C4-2B (cell line): ENCODE measurements at regions not wholly inside any gene's neighbourhood (a gene's known extent, or its start where the extent isn't known, plus 50 kb on each side); places are given as distances from the start of the nearest gene placed in this dataset.

Experiments
- CTCF ChIP-seq: fragments of 450-650 bp; conservative IDR thresholded peaks from 2 replicates; pipeline ENCODE4 v1.5.1; 2017; ENCODE audit warnings: mild to moderate bottlenecking
- ZFX ChIP-seq: fragments of 450-650 bp; IDR thresholded peaks from 2 replicates; pipeline ENCODE4 v1.6.1; 2017

- TF ChIP-seq CTCF (no peak), ZFX (no peak)
Measured at GRCh38 chr6:14598017-14598864, 480.7 kb downstream of the CD83 start.
